Hepatocyte (in vitro differentiated cells): ENCODE measurements at regions not wholly inside any gene's neighbourhood (a gene's known extent, or its start where the extent isn't known, plus 50 kb on each side); places are given as distances from the start of the nearest gene placed in this dataset.
"Not testable (repeated sequence)": the region's sequence is repeated elsewhere in the genome, so short reads cannot be mapped to it uniquely, and the experiment has no call there.

ENCODE experiments used
- DNase-seq: peaks from one replicate; pipeline ENCODE4 v3.0.0-alpha.2; 2016; ENCODE audit warnings: low spot score
- H2AFZ ChIP-seq: fragments of 200-600 bp; sonication (generic); 2 replicates; pipeline ENCODE4 v1.6.0; 2016; ENCODE audit warnings: antibody characterized with exemption, mild to moderate bottlenecking
- H3K27ac ChIP-seq: fragments of 200-600 bp; sonication (generic); 2 replicates; pipeline ENCODE4 v1.5.1; 2016; ENCODE audit warnings: mild to moderate bottlenecking
- H3K27me3 ChIP-seq: fragments of 200-600 bp; sonication (generic); 2 replicates; pipeline ENCODE4 v1.6.1; 2016
- H3K36me3 ChIP-seq: fragments of 200-600 bp; sonication (generic); replicated peaks from 2 replicates; pipeline ENCODE4 v1.5.1; 2016; ENCODE audit warnings: low read depth; ENCODE audit not compliant: insufficient read depth
- H3K4me1 ChIP-seq: fragments of 200-600 bp; sonication (generic); 2 replicates; pipeline ENCODE4 v1.5.1; 2016; ENCODE audit warnings: mild to moderate bottlenecking, moderate library complexity; ENCODE audit not compliant: insufficient read depth
- H3K4me2 ChIP-seq: fragments of 200-600 bp; sonication (generic); 2 replicates; pipeline ENCODE4 v1.6.0; 2016
- H3K4me3 ChIP-seq: fragments of 200-600 bp; sonication (generic); 2 replicates; pipeline ENCODE4 v1.5.1; 2016; ENCODE audit warnings: mild to moderate bottlenecking
- H3K79me2 ChIP-seq: fragments of 200-600 bp; sonication (generic); 2 replicates; pipeline ENCODE4 v1.6.0; 2017; ENCODE audit warnings: mild to moderate bottlenecking
- H3K9me2 ChIP-seq: fragments of 200-600 bp; sonication (generic); replicated peaks from 2 replicates; pipeline ENCODE4 v1.6.0; 2017; ENCODE audit warnings: mild to moderate bottlenecking; ENCODE audit not compliant: insufficient read depth
- H3K9me3 ChIP-seq: fragments of 200-600 bp; sonication (generic); 2 replicates; pipeline ENCODE4 v1.5.1; 2016; ENCODE audit warnings: low read depth, mild to moderate bottlenecking
- H4K20me1 ChIP-seq: fragments of 200-600 bp; sonication (generic); 2 replicates; pipeline ENCODE4 v1.6.0; 2016; ENCODE audit warnings: mild to moderate bottlenecking; ENCODE audit not compliant: insufficient read depth, poor library complexity, severe bottlenecking
- EZH2 ChIP-seq: fragments of 200-600 bp; sonication (generic); IDR thresholded peaks from 2 replicates; pipeline ENCODE4 v1.6.1; 2016; ENCODE audit warnings: antibody characterized with exemption, mild to moderate bottlenecking, borderline replicate concordance
- EZH2phosphoT487 ChIP-seq: fragments of 200-600 bp; sonication (generic); IDR thresholded peaks from one replicate; pipeline ENCODE4 v1.6.1; 2018; ENCODE audit warnings: antibody characterized with exemption, mild to moderate bottlenecking, low read depth, moderate library complexity; ENCODE audit not compliant: unreplicated experiment, severe bottlenecking
- WGBS: methylation state at CpG from one replicate; pipeline ENCODE4 v1.1.6; 2016; ENCODE audit warnings: low lambda C conversion rate; ENCODE audit errors: missing lambda C conversion rate; 5-methylcytosine and 5-hydroxymethylcytosine counted together
- TF ChIP-seq, protein P1 (sequence below): fragments of 200-600 bp; sonication (generic); IDR thresholded peaks from 2 replicates; pipeline ENCODE4 v1.5.1; 2016; ENCODE audit warnings: antibody characterized with exemption, mild to moderate bottlenecking; ENCODE audit not compliant: poor library complexity

- no peak overlapping the region for H3K4me2 ChIP-seq
- H3K27ac ChIP-seq = no peak overlapping the region
- TF ChIP-seq, protein P1, sequence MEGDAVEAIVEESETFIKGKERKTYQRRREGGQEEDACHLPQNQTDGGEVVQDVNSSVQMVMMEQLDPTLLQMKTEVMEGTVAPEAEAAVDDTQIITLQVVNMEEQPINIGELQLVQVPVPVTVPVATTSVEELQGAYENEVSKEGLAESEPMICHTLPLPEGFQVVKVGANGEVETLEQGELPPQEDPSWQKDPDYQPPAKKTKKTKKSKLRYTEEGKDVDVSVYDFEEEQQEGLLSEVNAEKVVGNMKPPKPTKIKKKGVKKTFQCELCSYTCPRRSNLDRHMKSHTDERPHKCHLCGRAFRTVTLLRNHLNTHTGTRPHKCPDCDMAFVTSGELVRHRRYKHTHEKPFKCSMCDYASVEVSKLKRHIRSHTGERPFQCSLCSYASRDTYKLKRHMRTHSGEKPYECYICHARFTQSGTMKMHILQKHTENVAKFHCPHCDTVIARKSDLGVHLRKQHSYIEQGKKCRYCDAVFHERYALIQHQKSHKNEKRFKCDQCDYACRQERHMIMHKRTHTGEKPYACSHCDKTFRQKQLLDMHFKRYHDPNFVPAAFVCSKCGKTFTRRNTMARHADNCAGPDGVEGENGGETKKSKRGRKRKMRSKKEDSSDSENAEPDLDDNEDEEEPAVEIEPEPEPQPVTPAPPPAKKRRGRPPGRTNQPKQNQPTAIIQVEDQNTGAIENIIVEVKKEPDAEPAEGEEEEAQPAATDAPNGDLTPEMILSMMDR = no peak
- TF ChIP-seq EZH2 (no peak), EZH2phosphoT487 (no peak)
- no peaks in the 10 kb centered on the region for H3K9me2 ChIP-seq
- 60% methylated on average over 3 of the region's 3 CpGs for WGBS
- no peaks in the 10 kb centered on the region for H3K9me3 ChIP-seq
- H2AFZ ChIP-seq = no peak overlapping the region
- peaks cover 5% of the 10 kb centered on the region for H3K4me1 ChIP-seq
- H3K36me3 ChIP-seq = no peaks in the 10 kb centered on the region
- H3K4me3 ChIP-seq = no peak overlapping the region
- no peaks in the 10 kb centered on the region for H4K20me1 ChIP-seq
- no peaks in the 10 kb centered on the region for H3K79me2 ChIP-seq
- no peaks in the 10 kb centered on the region for H3K27me3 ChIP-seq
- no peak for DNase-seq
Observed at GRCh38 chr17:27958708-27959381, 65.7 kb upstream of the LYRM9 start.

- no peaks in the 10 kb centered on the region for H3K36me3 ChIP-seq
- no peak overlapping the region for H3K27ac ChIP-seq
- no peak for DNase-seq
- no peak overlapping the region for H2AFZ ChIP-seq
- H3K9me3 ChIP-seq = no peaks in the 10 kb centered on the region
- no peaks in the 10 kb centered on the region for H3K9me2 ChIP-seq
- no peak overlapping the region for H3K4me2 ChIP-seq
- WGBS = 56% methylated on average over 5 of the region's 5 CpGs
- peaks cover 5% of the 10 kb centered on the region for H3K4me1 ChIP-seq
- no peaks in the 10 kb centered on the region for H4K20me1 ChIP-seq
- no peak for TF ChIP-seq EZH2
- TF ChIP-seq, protein P1 = no peak
- no peak for TF ChIP-seq EZH2phosphoT487
- H3K79me2 ChIP-seq = no peaks in the 10 kb centered on the region
- H3K4me3 ChIP-seq = no peak overlapping the region
- H3K27me3 ChIP-seq = no peaks in the 10 kb centered on the region
Observed at GRCh38 chr17:27959382-27959709, 66.2 kb upstream of the LYRM9 start.

DNA sequence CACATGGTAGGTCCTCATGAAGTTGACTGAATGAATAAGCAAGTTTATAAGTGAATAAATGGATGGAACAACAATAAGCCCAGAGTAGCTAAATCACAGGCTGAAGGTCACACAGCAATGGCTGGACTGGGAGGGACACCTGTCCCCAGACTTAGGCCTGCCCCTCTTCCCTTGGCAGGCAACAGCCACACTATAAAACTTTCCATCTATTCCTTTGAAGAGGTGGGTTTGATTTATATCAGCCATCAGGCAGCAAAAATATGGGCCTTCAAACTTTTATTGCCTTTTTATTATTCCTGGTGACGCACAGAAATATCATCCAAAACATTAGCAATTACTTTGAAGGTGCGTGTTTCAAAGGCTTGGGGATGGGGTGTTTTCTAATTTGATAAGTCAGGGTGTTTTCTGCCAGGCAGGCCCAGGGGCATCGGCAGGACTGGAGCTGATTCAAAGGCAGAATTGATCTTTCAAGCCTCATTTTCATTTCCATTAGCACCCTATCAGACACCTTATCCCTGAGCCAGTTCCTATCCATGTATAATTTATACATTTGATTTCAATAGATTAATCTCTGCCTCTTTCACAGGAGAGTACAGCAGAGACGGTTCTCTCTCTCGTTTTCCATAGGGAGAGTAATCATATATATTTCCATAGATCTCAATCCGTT, 67.2 kb upstream of the LYRM9 start:
- H2AFZ ChIP-seq = no peak overlapping the region
- H3K27ac ChIP-seq = no peak overlapping the region
- DNase-seq = no peak
- no peaks in the 10 kb centered on the region for H3K79me2 ChIP-seq
- 69% methylated on average over 6 of the region's 6 CpGs for WGBS
- peaks cover 5% of the 10 kb centered on the region for H3K4me1 ChIP-seq
- no peaks in the 10 kb centered on the region for H3K27me3 ChIP-seq
- TF ChIP-seq EZH2phosphoT487 (no peak), EZH2 (no peak)
- TF ChIP-seq, protein P1 = no peak
- H3K4me3 ChIP-seq = no peak overlapping the region
- no peaks in the 10 kb centered on the region for H3K36me3 ChIP-seq
- H3K9me3 ChIP-seq = no peaks in the 10 kb centered on the region
- H3K4me2 ChIP-seq = no peak overlapping the region
- H3K9me2 ChIP-seq = no peaks in the 10 kb centered on the region
- no peaks in the 10 kb centered on the region for H4K20me1 ChIP-seq

GRCh38 chr17:27962581-27962980, 69.4 kb upstream of the LYRM9 start:
- H3K4me3 ChIP-seq, H3K27ac ChIP-seq, H3K9me3 ChIP-seq, H3K9me2 ChIP-seq, H3K27me3 ChIP-seq, H3K4me1 ChIP-seq, DNase-seq, H2AFZ ChIP-seq, H3K36me3 ChIP-seq, H3K4me2 ChIP-seq, H3K79me2 ChIP-seq, H4K20me1 ChIP-seq: not testable (repeated sequence)
- WGBS = 77% methylated on average over 3 of the region's 3 CpGs
